Fibroblast of lung (primary cell): ENCODE measurements at regions not wholly inside any gene's neighbourhood (a gene's known extent, or its start where the extent isn't known, plus 50 kb on each side); places are given as distances from the start of the nearest gene placed in this dataset.

Source experiments
- EZH2 ChIP-seq: IDR thresholded peaks from 2 replicates; pipeline ENCODE4 v1.5.1; 2012; ENCODE audit warnings: low read length, control low read depth, mild to moderate bottlenecking; ENCODE audit errors: missing control alignments
- TF ChIP-seq, protein P1 (sequence below), 2 donors: IDR thresholded peaks in 1 of 2; conservative IDR thresholded peaks in 1 of 2; 1 replicate in 1 of 2; 2 replicates in 1 of 2; pipeline ENCODE4 v1.5.1; 2011 to 2012; ENCODE audit warnings: low read length in 2 of 2, control low read depth in 1 of 2, inconsistent platforms in 1 of 2, low read depth in 1 of 2, mild to moderate bottlenecking in 1 of 2

DNA sequence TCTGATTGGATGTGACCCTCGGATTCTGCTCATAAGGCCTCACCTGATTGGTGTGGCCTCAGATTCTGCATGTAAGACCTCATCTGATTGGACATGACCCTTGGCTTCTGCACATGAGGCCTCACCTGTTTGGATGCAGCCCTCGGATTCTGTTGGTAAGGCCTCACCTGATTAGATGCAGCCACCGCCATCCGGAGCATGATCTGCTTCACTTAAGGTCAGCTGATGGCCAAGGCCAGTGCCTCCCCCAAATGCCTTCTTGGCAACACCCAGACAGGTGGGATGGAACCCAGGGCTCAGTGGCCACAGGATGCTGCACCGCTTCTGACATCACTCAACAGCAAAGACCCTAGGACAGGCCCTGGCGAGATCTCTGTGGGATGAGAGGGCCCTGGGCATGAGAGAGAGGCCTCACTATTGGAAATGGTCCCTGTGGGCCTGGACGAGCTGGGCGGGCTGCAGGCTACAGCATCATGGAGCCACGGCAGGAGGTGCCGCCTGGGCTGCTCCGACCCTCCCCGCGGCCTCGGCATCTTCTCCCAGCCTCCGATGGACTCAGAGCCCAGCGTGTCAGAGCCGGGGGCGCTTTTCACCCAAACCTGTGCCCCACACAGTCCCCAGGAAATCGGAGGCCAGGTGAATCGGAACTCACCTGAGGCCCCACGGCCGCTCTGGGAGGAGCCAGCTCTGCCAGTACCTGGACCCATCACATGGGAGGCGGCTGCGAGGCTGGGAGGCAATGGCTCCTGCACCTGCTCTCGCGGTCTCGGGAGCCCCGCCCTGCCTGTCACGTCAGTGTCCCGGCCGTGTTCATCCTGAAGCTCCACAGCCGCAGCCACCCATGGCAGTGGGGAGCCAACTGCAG, 60.9 kb upstream of the ZNF469 start:
- TF ChIP-seq, protein P1, sequence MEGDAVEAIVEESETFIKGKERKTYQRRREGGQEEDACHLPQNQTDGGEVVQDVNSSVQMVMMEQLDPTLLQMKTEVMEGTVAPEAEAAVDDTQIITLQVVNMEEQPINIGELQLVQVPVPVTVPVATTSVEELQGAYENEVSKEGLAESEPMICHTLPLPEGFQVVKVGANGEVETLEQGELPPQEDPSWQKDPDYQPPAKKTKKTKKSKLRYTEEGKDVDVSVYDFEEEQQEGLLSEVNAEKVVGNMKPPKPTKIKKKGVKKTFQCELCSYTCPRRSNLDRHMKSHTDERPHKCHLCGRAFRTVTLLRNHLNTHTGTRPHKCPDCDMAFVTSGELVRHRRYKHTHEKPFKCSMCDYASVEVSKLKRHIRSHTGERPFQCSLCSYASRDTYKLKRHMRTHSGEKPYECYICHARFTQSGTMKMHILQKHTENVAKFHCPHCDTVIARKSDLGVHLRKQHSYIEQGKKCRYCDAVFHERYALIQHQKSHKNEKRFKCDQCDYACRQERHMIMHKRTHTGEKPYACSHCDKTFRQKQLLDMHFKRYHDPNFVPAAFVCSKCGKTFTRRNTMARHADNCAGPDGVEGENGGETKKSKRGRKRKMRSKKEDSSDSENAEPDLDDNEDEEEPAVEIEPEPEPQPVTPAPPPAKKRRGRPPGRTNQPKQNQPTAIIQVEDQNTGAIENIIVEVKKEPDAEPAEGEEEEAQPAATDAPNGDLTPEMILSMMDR (conservative IDR thresholded peaks at IDR 0.05 in 1 of 2, IDR thresholded peaks at IDR 0.05 in 1 of 2; ENCODE audit: low read depth in 1 of 2, low read length in 2 of 2) = no peak
- no peak for TF ChIP-seq EZH2
